ENCODE measurements at regions not wholly inside any gene's neighbourhood (a gene's known extent, or its start where the extent isn't known, plus 50 kb on each side); places are given as distances from the start of the nearest gene placed in this dataset.

- Histone ChIP-seq H3K4me3 (no peak overlapping the region), H3K27ac (ENCODE audit: low read depth in 1 of 2, low read length in 1 of 2) (no peak overlapping the region), H3K9ac (ENCODE audit: insufficient read depth in 1 of 2, low read length in 2 of 2) (no peak overlapping the region), H3K4me1 (ENCODE audit: control insufficient read depth in 5 of 5, insufficient read depth in 5 of 5, low read length in 5 of 5) (peaks cover 4 to 43% (median 10%) of the 10 kb centered on the region in 5 donors), H3K27me3 (ENCODE audit: control insufficient read depth in 3 of 3, insufficient read depth in 3 of 3, low read length in 2 of 3) (no peaks in the 10 kb centered on the region), H3K36me3 (ENCODE audit: control insufficient read depth in 4 of 4, insufficient read depth in 4 of 4, low read length in 4 of 4) (no peaks in the 10 kb centered on the region), H3K9me3 (ENCODE audit: control insufficient read depth in 4 of 4, insufficient read depth in 3 of 4, low read length in 3 of 4) (no peaks in the 10 kb centered on the region)
- 97 to 98% methylated on average over 4 of the region's 4 CpGs for WGBS, 2 donors
- DNase-seq (no peak), ATAC-seq (ENCODE audit: insufficient read depth, low FRiP score) (no peak)
- no peak for TF ChIP-seq CTCF (IDR thresholded peaks at IDR 0.05; ENCODE audit: control extremely low read depth, extremely low read depth)
Measured at GRCh38 chr21:39099859-39100258, 83.4 kb downstream of the PSMG1 start.

- WGBS, 2 donors: 82 to 87% methylated on average over 3 of the region's 3 CpGs
- Histone ChIP-seq H3K9ac (ENCODE audit: insufficient read depth in 1 of 2, low read length in 2 of 2) (no peak overlapping the region), H3K4me1 (ENCODE audit: control insufficient read depth in 5 of 5, insufficient read depth in 5 of 5, low read length in 5 of 5) (peaks cover 4 to 35% (median 8%) of the 10 kb centered on the region in 5 donors), H3K4me3 (no peak overlapping the region), H3K27ac (ENCODE audit: low read depth in 1 of 2, low read length in 1 of 2) (no peak overlapping the region), H3K27me3 (ENCODE audit: control insufficient read depth in 3 of 3, insufficient read depth in 3 of 3, low read length in 2 of 3) (no peaks in the 10 kb centered on the region), H3K9me3 (ENCODE audit: control insufficient read depth in 4 of 4, insufficient read depth in 3 of 4, low read length in 3 of 4) (no peaks in the 10 kb centered on the region), H3K36me3 (ENCODE audit: control insufficient read depth in 4 of 4, insufficient read depth in 4 of 4, low read length in 4 of 4) (no peaks in the 10 kb centered on the region)
- ATAC-seq (ENCODE audit: insufficient read depth, low FRiP score) (no peak), DNase-seq (peak in 1 of 3 donors; percentile 58)
- TF ChIP-seq CTCF (IDR thresholded peaks at IDR 0.05; ENCODE audit: control extremely low read depth, extremely low read depth): no peak
Measured at GRCh38 chr21:39098696-39099200, 84.5 kb downstream of the PSMG1 start.

- peak overlapping the region in 1 of 2 donors; percentile 29 for H3K27ac ChIP-seq (ENCODE audit: low read depth in 1 of 2, low read length in 1 of 2)
Measured at GRCh38 chr21:39097981-39098380, 85.3 kb downstream of the PSMG1 start.

More at GRCh38 chr21:39097981-39098380, 85.3 kb downstream of the PSMG1 start:
- WGBS, 2 donors: 86 to 89% methylated on average over 9 of the region's 9 CpGs
- Histone ChIP-seq H3K4me1 (ENCODE audit: control insufficient read depth in 5 of 5, insufficient read depth in 5 of 5, low read length in 5 of 5) (peaks cover 4 to 32% (median 6%) of the 10 kb centered on the region in 5 donors), H3K27me3 (ENCODE audit: control insufficient read depth in 3 of 3, insufficient read depth in 3 of 3, low read length in 2 of 3) (no peaks in the 10 kb centered on the region), H3K36me3 (ENCODE audit: control insufficient read depth in 4 of 4, insufficient read depth in 4 of 4, low read length in 4 of 4) (no peaks in the 10 kb centered on the region), H3K9me3 (ENCODE audit: control insufficient read depth in 4 of 4, insufficient read depth in 3 of 4, low read length in 3 of 4) (no peaks in the 10 kb centered on the region), H3K9ac (ENCODE audit: insufficient read depth in 1 of 2, low read length in 2 of 2) (no peak overlapping the region), H3K4me3 (no peak overlapping the region)
- no peak for TF ChIP-seq CTCF (IDR thresholded peaks at IDR 0.05; ENCODE audit: control extremely low read depth, extremely low read depth)
- DNase-seq (no peak), ATAC-seq (ENCODE audit: insufficient read depth, low FRiP score) (no peak)

Data from lung (tissue), 11 donors.